MCF 10A (cell line): ENCODE measurements at regions not wholly inside any gene's neighbourhood (a gene's known extent, or its start where the extent isn't known, plus 50 kb on each side); places are given as distances from the start of the nearest gene placed in this dataset.

Experiments
- BruUV-seq: library from RNA; stranded (reverse); fragments of 400-500 nt; replicated peaks from 2 replicates; lab custom pipeline; 2021; lab: Mats Ljungman, UMichigan
- CTCF ChIA-PET: fragments of 300-600 bp; sonication (Branson Sonifier 250); formaldehyde crosslinking; extraction: SDS; loops from one replicate; lab custom pipeline; 2021; ENCODE audit warnings: antibody characterized with exemption, inconsistent platforms; lab: Yijun Ruan, JAX
- POLR2A ChIA-PET: fragments of 300-600, 350-650 bp; sonication (Branson Sonifier 250); formaldehyde crosslinking; extraction: SDS; loops from one replicate; lab custom pipeline; 2020; ENCODE audit warnings: antibody characterized with exemption, inconsistent platforms; lab: Yijun Ruan, JAX
- DNase-seq: peaks from one replicate; pipeline ENCODE4 v3.0.0-alpha.2; 2018; ENCODE audit not compliant: unreplicated experiment
- H3K27ac Mint-ChIP-seq: one replicate; pipeline ENCODE4 v1.8.0; 2022; ENCODE audit warnings: mild to moderate bottlenecking, low read depth, mixed read lengths; ENCODE audit not compliant: unreplicated experiment
- H3K27me3 Mint-ChIP-seq: one replicate; pipeline ENCODE4 v1.8.0; 2022; ENCODE audit warnings: mixed read lengths; ENCODE audit not compliant: insufficient read depth, unreplicated experiment
- H3K36me3 Mint-ChIP-seq: one replicate; pipeline ENCODE4 v1.8.0; 2022; ENCODE audit warnings: mild to moderate bottlenecking, moderate library complexity, mixed read lengths; ENCODE audit not compliant: insufficient read depth, unreplicated experiment
- H3K4me1 Mint-ChIP-seq: one replicate; pipeline ENCODE4 v1.8.0; 2022; ENCODE audit warnings: mixed read lengths; ENCODE audit not compliant: insufficient read depth, unreplicated experiment
- H3K4me3 Mint-ChIP-seq: one replicate; pipeline ENCODE4 v1.8.0; 2022; ENCODE audit warnings: mild to moderate bottlenecking, moderate library complexity, mixed read lengths; ENCODE audit not compliant: unreplicated experiment
- H3K9me3 Mint-ChIP-seq: one replicate; pipeline ENCODE4 v1.8.0; 2022; ENCODE audit warnings: mixed read lengths; ENCODE audit not compliant: unreplicated experiment
- intact Hi-C: fragments of 100-400 bp; cut with micrococcal nuclease; formaldehyde crosslinking; loops from 2 replicates; pipeline ENCODE4 v1.14.1; 2022
- TF ChIP-seq, protein P1 (sequence below): fragments of 200-600 bp; IDR thresholded peaks from one replicate; pipeline ENCODE4 v1.8.0; 2022; ENCODE audit warnings: antibody characterized with exemption, mild to moderate bottlenecking; ENCODE audit not compliant: unreplicated experiment

DNA sequence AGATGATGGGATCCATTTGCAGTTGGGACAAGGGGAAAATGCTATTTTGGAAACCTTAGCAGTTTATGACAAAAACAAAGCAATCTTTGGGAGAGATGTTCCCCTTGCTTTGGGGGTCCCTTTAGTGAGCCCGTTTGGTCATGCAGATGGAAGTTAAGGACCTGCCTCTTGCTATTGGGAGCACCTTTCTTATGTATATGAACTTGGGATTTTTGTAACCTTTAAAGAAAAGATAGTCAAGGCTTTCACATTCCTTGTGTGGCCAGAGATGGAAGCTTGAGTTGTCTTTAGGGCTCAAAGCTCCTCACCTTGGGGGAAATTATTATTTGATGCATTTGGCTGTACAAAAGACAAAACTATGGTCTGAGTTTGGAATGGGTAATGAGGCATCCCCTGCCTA lies 179.0 kb upstream of the PLPP4 start:
- no peak overlapping the region for H3K27ac Mint-ChIP-seq
- H3K36me3 Mint-ChIP-seq = no peaks in the 10 kb centered on the region
- no peaks in the 10 kb centered on the region for H3K9me3 Mint-ChIP-seq
- H3K27me3 Mint-ChIP-seq = peaks cover 22% of the 10 kb centered on the region
- H3K4me3 Mint-ChIP-seq = no peak overlapping the region
- no TSS peak for BruUV-seq
- ChIA-PET CTCF (no interaction called here), POLR2A (no interaction called here)
- intact Hi-C loops = no loop called here
- TF ChIP-seq, protein P1, sequence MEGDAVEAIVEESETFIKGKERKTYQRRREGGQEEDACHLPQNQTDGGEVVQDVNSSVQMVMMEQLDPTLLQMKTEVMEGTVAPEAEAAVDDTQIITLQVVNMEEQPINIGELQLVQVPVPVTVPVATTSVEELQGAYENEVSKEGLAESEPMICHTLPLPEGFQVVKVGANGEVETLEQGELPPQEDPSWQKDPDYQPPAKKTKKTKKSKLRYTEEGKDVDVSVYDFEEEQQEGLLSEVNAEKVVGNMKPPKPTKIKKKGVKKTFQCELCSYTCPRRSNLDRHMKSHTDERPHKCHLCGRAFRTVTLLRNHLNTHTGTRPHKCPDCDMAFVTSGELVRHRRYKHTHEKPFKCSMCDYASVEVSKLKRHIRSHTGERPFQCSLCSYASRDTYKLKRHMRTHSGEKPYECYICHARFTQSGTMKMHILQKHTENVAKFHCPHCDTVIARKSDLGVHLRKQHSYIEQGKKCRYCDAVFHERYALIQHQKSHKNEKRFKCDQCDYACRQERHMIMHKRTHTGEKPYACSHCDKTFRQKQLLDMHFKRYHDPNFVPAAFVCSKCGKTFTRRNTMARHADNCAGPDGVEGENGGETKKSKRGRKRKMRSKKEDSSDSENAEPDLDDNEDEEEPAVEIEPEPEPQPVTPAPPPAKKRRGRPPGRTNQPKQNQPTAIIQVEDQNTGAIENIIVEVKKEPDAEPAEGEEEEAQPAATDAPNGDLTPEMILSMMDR = no peak
- no peak for DNase-seq
- H3K4me1 Mint-ChIP-seq = no peaks in the 10 kb centered on the region

DNA sequence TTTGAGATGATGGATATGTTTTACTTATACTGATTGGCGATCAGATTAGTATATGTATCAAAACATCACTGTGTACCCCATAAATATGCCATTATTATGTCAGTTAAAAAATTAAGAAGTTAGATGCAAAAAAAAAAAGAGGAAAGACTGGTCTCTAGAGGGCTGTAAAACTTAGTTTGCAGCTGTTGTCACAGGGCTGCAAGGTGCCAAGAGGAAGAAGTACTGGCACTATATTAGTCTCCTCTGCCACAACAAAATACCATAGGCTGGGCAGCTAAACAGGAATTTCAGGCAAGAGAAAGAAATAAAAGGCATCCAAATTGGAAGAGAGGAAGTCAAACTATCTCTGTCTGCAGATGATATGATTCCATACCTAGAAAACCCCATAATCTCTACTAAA lies 177.8 kb upstream of the PLPP4 start:
- Mint-ChIP-seq H3K9me3 (no peaks in the 10 kb centered on the region), H3K4me3 (no peak overlapping the region), H3K27ac (no peak overlapping the region), H3K36me3 (no peaks in the 10 kb centered on the region), H3K4me1 (no peaks in the 10 kb centered on the region), H3K27me3 (peaks cover 22% of the 10 kb centered on the region)
- intact Hi-C loops = no loop called here
- BruUV-seq = no TSS peak
- ChIA-PET CTCF (interaction anchor here (0.5 kb wide), 1 partner anchor 227 kb away, joined by 3 read pairs; no protein-coding TSS in a partner anchor), POLR2A (interaction anchor here (0.6 kb wide), 1 partner anchor 80 kb away, joined by 3 read pairs; no protein-coding TSS in a partner anchor)
- no peak for DNase-seq
- TF ChIP-seq, protein P1 = no peak

DNA sequence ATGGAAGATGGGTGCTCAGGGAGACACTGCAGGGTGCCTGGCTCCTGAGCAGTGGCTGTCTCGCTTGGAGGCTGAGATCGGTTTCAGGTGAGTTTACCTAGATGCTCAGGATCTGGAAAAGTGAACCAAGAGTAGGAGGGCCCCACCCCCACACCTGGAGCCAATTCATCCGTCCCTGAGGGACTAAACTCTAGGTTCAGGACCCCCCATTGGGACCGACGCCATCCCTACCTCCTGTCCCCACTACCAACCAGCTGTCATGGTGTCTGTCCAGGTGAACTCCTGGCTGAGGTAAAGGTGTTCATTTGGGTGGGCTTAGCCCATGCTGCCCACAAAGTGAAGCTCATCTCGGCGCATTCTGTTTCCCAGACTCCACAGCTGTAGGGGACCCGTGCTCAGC lies 174.6 kb upstream of the PLPP4 start:
- TF ChIP-seq, protein P1 = no peak
- POLR2A ChIA-PET = no interaction called here
- H3K27me3 Mint-ChIP-seq = peaks cover 22% of the 10 kb centered on the region
- H3K4me3 Mint-ChIP-seq = no peak overlapping the region
- no peaks in the 10 kb centered on the region for H3K36me3 Mint-ChIP-seq
- no peaks in the 10 kb centered on the region for H3K4me1 Mint-ChIP-seq
- H3K9me3 Mint-ChIP-seq = no peaks in the 10 kb centered on the region
- DNase-seq = no peak
- intact Hi-C loops = no loop called here
- CTCF ChIA-PET = interaction anchor here (0.6 kb wide), 1 partner anchor 9 kb away, joined by 4 read pairs; no protein-coding TSS in a partner anchor
- H3K27ac Mint-ChIP-seq = no peak overlapping the region
- no TSS peak for BruUV-seq

DNA sequence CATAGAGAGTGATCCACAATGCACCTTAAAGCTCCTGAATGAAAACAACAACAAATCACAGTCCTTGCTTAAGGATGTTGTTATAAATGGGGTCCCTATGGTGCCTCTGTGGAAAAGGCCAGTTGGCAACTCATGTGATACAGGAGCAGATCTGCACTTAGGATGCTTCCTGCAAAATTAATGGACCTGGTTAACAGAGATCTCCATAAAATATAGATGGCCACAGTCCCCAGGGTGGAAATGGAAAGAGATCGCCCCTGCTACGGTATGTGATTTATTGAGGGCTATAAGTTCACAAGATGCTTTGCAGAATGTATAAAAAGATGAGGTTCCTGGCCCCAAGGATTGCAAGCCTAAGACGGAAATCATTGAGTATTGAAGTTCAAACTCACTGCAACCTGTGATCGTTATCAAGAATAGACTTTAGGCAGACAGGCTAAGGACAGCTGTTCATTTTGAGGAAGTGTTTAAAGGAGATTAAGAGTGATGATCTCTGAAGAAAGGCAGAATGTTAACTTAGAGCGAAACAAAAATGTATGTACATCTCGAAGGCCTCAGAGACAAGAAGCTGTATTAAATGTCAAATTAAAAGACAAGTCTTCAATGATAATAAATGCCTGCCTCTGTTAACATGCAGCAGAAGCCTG lies 174.1 kb upstream of the PLPP4 start:
- ChIA-PET POLR2A (interaction anchor here (1.0 kb wide), 1 partner anchor 28 kb away, joined by 3 read pairs; no protein-coding TSS in a partner anchor), CTCF (interaction anchor here (0.6 to 0.8 kb wide), 2 partner anchors 9 to 512 kb away, joined by 4 read pairs; no protein-coding TSS in a partner anchor)
- no TSS peak for BruUV-seq
- DNase-seq = no peak
- H3K27ac Mint-ChIP-seq = no peak overlapping the region
- no peak overlapping the region for H3K4me3 Mint-ChIP-seq
- TF ChIP-seq, protein P1 = no peak
- H3K4me1 Mint-ChIP-seq = no peaks in the 10 kb centered on the region
- no peaks in the 10 kb centered on the region for H3K9me3 Mint-ChIP-seq
- intact Hi-C loops = no loop called here
- H3K36me3 Mint-ChIP-seq = no peaks in the 10 kb centered on the region
- H3K27me3 Mint-ChIP-seq = peaks cover 22% of the 10 kb centered on the region
